ENCODE measurements at regions not wholly inside any gene's neighbourhood (a gene's known extent, or its start where the extent isn't known, plus 50 kb on each side); places are given as distances from the start of the nearest gene placed in this dataset.

DNA sequence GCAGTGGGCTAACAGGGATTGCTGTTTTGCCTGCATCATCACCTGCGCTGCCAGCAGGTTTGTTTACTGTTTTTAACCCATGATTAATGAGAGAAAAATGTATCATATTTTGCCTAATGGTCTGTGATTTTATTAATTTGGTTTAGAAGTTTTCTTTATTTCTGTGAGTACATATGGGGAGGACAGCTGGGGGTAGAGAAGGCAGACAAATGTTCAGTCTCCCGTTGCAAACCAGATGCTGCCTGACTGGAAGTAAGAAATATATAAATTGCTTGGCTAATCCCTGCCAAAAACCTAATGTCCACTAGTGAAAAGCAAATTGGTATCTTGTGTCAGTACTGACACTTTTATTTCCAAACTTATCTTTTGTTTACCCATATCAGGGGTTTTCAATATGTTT is 1766.1 kb upstream of the C9orf72 start:
- TF ChIP-seq, protein P1, sequence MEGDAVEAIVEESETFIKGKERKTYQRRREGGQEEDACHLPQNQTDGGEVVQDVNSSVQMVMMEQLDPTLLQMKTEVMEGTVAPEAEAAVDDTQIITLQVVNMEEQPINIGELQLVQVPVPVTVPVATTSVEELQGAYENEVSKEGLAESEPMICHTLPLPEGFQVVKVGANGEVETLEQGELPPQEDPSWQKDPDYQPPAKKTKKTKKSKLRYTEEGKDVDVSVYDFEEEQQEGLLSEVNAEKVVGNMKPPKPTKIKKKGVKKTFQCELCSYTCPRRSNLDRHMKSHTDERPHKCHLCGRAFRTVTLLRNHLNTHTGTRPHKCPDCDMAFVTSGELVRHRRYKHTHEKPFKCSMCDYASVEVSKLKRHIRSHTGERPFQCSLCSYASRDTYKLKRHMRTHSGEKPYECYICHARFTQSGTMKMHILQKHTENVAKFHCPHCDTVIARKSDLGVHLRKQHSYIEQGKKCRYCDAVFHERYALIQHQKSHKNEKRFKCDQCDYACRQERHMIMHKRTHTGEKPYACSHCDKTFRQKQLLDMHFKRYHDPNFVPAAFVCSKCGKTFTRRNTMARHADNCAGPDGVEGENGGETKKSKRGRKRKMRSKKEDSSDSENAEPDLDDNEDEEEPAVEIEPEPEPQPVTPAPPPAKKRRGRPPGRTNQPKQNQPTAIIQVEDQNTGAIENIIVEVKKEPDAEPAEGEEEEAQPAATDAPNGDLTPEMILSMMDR (IDR thresholded peaks at IDR 0.05) = no peak
- TF ChIP-seq POLR2A (IDR thresholded peaks at IDR 0.05) = no peak
- ATAC-seq (no peak), DNase-seq (no peak)
- Histone ChIP-seq H3K27ac (no peak overlapping the region), H3K4me3 (no peak overlapping the region), H3K36me3 (no peaks in the 10 kb centered on the region), H3K27me3 (no peaks in the 10 kb centered on the region), H3K4me1 (no peaks in the 10 kb centered on the region), H3K9me3 (peaks cover 0 to 9% (median 0%) of the 10 kb centered on the region in 12 donors)
- intact Hi-C loops (cut with DNase I) = no loop called here
- 70 to 80% (median 72%) methylated on average over 2 of the region's 2 CpGs for WGBS, 4 donors

DNA sequence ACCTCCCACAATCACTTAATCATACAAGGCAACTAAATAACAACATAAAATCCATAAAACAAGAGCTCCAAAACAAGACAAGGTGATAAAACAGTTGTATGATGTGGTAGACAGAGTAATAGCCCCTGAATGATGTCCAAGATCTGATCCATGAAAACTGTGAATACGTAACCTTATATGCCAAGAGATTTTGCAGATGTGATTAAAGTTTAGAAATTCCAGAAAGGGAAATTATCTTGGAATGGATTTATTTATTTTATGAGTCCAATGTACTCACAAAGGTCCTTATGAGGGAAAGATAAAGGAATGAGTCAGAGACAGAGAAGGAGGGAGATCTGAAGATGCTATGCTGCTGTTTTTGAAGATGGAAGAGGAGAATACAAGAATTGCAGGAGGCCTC is 1775.7 kb upstream of the C9orf72 start:
- 63 to 86% (median 72%) methylated on average over 1 of the region's 1 CpG for WGBS, 4 donors
- Histone ChIP-seq H3K4me1 (no peaks in the 10 kb centered on the region), H3K36me3 (no peaks in the 10 kb centered on the region), H3K27ac (no peak overlapping the region), H3K4me3 (no peak overlapping the region), H3K27me3 (no peaks in the 10 kb centered on the region), H3K9me3 (peaks cover 0 to 8% (median 0%) of the 10 kb centered on the region in 12 donors)
- ATAC-seq (no peak), DNase-seq (no peak)
- intact Hi-C loops (cut with DNase I) = loop anchor here in 1 of 10 donors (10.0 kb wide), 1 partner anchor 56 kb away; no protein-coding TSS in a partner anchor
- no peak for TF ChIP-seq POLR2A (IDR thresholded peaks at IDR 0.05)
- TF ChIP-seq, protein P1 (IDR thresholded peaks at IDR 0.05) = no peak

DNA sequence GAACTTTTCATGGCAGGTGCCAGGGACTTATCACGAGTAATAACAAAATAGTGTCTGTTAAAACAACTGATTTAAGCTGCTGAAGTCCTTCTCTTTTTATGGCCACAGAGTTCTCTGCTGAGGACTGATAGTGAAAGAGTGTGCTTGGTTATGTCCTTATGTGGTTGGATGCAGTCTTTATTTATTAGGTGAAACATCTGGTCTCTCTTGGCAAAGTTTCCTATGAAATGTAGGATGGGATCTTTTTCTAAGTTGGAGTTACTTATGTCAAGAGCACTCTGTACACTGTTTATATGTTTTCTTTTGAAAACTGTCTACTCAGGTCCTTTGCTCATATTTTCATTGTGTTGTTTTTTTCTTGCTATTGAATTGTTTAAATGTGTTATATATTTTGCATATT is 1816.1 kb upstream of the C9orf72 start:
- H3K4me3 ChIP-seq = no peak overlapping the region
- no peak for ATAC-seq
- DNase-seq = no peak
- no peaks in the 10 kb centered on the region for H3K27me3 ChIP-seq
- no peaks in the 10 kb centered on the region for H3K36me3 ChIP-seq
- no peak overlapping the region for H3K27ac ChIP-seq
- 65 to 80% (median 73%) methylated on average over 1 of the region's 1 CpG for WGBS, 4 donors
- no peaks in the 10 kb centered on the region for H3K4me1 ChIP-seq
- intact Hi-C loops (cut with DNase I) = loop anchor here in 1 of 10 donors (5.0 kb wide), 1 partner anchor 452 kb away; no protein-coding TSS in a partner anchor
- peaks cover 0 to 14% (median 3%) of the 10 kb centered on the region in 12 donors for H3K9me3 ChIP-seq
- TF ChIP-seq POLR2A (IDR thresholded peaks at IDR 0.05) = no peak
- TF ChIP-seq, protein P1 (IDR thresholded peaks at IDR 0.05) = no peak

DNA sequence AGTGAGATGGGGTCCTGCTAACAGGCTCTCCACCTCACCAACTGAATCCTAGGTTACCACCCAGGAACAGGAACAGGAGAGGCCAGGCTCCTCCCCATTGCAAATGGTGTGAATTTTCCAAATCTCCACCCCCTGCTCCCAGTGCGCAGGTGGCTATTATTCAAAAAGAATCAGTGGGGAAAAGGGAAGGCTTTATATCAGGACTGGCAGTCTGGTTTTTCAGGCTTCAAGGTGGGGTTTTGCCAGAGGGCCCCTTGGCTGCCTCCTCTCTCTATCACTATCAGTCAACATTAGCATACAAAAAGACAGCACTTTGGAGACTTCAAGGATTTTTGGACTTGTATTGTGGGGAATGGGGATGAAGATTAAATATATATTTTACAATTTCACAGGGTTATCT is 1817.6 kb upstream of the C9orf72 start:
- Histone ChIP-seq H3K36me3 (no peaks in the 10 kb centered on the region), H3K4me3 (no peak overlapping the region), H3K27me3 (no peaks in the 10 kb centered on the region), H3K9me3 (no peaks in the 10 kb centered on the region), H3K4me1 (no peaks in the 10 kb centered on the region), H3K27ac (no peak overlapping the region)
- TF ChIP-seq, protein P1 (IDR thresholded peaks at IDR 0.05) = no peak
- no peak for TF ChIP-seq POLR2A (IDR thresholded peaks at IDR 0.05)
- no peak for ATAC-seq
- 67 to 91% (median 85%) methylated on average over 1 of the region's 1 CpG for WGBS, 4 donors
- intact Hi-C loops (cut with DNase I) = no loop called here
- no peak for DNase-seq
